HCT116 (cell line): ENCODE measurements at regions not wholly inside any gene's neighbourhood (a gene's known extent, or its start where the extent isn't known, plus 50 kb on each side); places are given as distances from the start of the nearest gene placed in this dataset.

ENCODE experiments used
- ATAC-seq: fragments of 200-7000 bp; cut with Tn5 transposase; 2 replicates; pipeline ENCODE4 v1.9.1; 2020; ENCODE audit warnings: mild to moderate bottlenecking, moderate library complexity
- BruUV-seq: library from RNA; stranded (reverse); fragments of 400-500 nt; replicated peaks from 2 replicates; lab custom pipeline; 2021; lab: Mats Ljungman, UMichigan
- CTCF ChIA-PET: fragments of 300-600 bp; sonication (Branson Sonifier 250); formaldehyde crosslinking; loops from one replicate; lab custom pipeline; 2021; ENCODE audit warnings: antibody characterized with exemption; lab: Charles Lee
- POLR2A ChIA-PET: fragments of 300-600, 350-600 bp; sonication (Branson Sonifier 250); formaldehyde crosslinking; loops from one replicate; lab custom pipeline; 2021; ENCODE audit warnings: antibody characterized with exemption; lab: Charles Lee
- RAD21 ChIA-PET, 2 experiments: fragments of 300-600 bp; sonication (Branson Sonifier 250); formaldehyde crosslinking; loops; one replicate each; lab custom pipeline; 2023; ENCODE audit warnings: low total read pairs in 2 of 2; ENCODE audit not compliant: uncharacterized antibody in 2 of 2, unreplicated experiment in 2 of 2, low non-redundant PET in 1 of 2; lab: Charles Lee
- DNase-seq: peaks from one replicate; pipeline ENCODE4 v3.0.0-alpha.2; 2010; ENCODE audit warnings: low read depth, low spot score
- H2AFZ ChIP-seq: fragments of 200-600 bp; shearing (Covaris generic), sonication (generic); 2 replicates; pipeline ENCODE4 v1.6.1; 2017; ENCODE audit warnings: low read depth, mixed run types, mixed read lengths, antibody characterized with exemption, low read length; ENCODE audit not compliant: poor library complexity, severe bottlenecking
- H3K27ac ChIP-seq: 2 replicates; pipeline ENCODE4 v1.5.1; 2012; ENCODE audit warnings: low read depth, low read length
- H3K27me3 ChIP-seq: fragments of 200-600 bp; sonication (generic); 2 replicates; pipeline ENCODE4 v1.6.1; 2016; ENCODE audit warnings: mixed run types, low read length, mixed read lengths; ENCODE audit not compliant: insufficient read depth
- H3K36me3 ChIP-seq, 2 experiments: fragments of 200-500 bp in 1 of 2; fragments of 200-600 bp in 1 of 2; sonication (Bioruptor generic) in 1 of 2; sonication (generic) in 1 of 2; 2 replicates each; pipeline versions ENCODE4 v1.5.1 to v1.6.1; 2014 to 2016; ENCODE audit warnings: low read length in 2 of 2, inconsistent platforms in 1 of 2, mixed read lengths in 1 of 2, mixed run types in 1 of 2; ENCODE audit not compliant: insufficient read depth in 2 of 2, control insufficient read depth in 1 of 2
- H3K4me1 ChIP-seq, 2 experiments: fragments of 200-600 bp in 1 of 2; sonication (generic) in 1 of 2; 2 replicates each; pipeline versions ENCODE4 v1.5.1 to v1.6.1; 2012 to 2017; ENCODE audit warnings: low read length in 2 of 2, inconsistent platforms in 1 of 2, mild to moderate bottlenecking in 1 of 2, mixed read lengths in 1 of 2, mixed run types in 1 of 2, moderate library complexity in 1 of 2; ENCODE audit not compliant: insufficient read depth in 2 of 2, control insufficient read depth in 1 of 2
- H3K4me2 ChIP-seq: fragments of 200-600 bp; sonication (generic); 2 replicates; pipeline ENCODE4 v1.6.1; 2017; ENCODE audit warnings: mixed run types, low read length, mixed read lengths
- H3K4me3 ChIP-seq, 2 experiments: fragments of 200-600 bp in 1 of 2; sonication (generic) in 1 of 2; replicated peaks in 1 of 2; 2 replicates each; pipeline ENCODE4 v1.5.1; 2011 to 2016; ENCODE audit warnings: low read length in 2 of 2, control low read depth in 1 of 2, low read depth in 1 of 2, mild to moderate bottlenecking in 1 of 2, mixed read lengths in 1 of 2, mixed run types in 1 of 2
- H3K79me2 ChIP-seq: fragments of 200-600 bp; sonication (generic); 2 replicates; pipeline ENCODE4 v1.6.1; 2017; ENCODE audit warnings: mild to moderate bottlenecking, mixed run types, low read length, moderate library complexity, mixed read lengths; ENCODE audit not compliant: insufficient read depth
- H3K9ac ChIP-seq: fragments of 200-600 bp; sonication (generic); 2 replicates; pipeline ENCODE4 v1.6.1; 2016; ENCODE audit warnings: low read length, mixed read lengths
- H3K9me2 ChIP-seq: fragments of 200-600 bp; sonication (generic), shearing (Covaris generic); 2 replicates; pipeline ENCODE4 v1.6.1; 2017; ENCODE audit warnings: mixed run types, mild to moderate bottlenecking, moderate library complexity; ENCODE audit not compliant: insufficient read depth
- H3K9me3 ChIP-seq, 2 experiments: fragments of 200-500 bp in 1 of 2; fragments of 200-600 bp in 1 of 2; sonication (Bioruptor generic) in 1 of 2; sonication (generic) in 1 of 2; 2 replicates each; pipeline ENCODE4 v1.6.1; 2014 to 2017; ENCODE audit warnings: low read length in 2 of 2, mixed read lengths in 2 of 2, inconsistent platforms in 1 of 2, low read depth in 1 of 2, mild to moderate bottlenecking in 1 of 2, mixed run types in 1 of 2, moderate library complexity in 1 of 2; ENCODE audit not compliant: control insufficient read depth in 1 of 2, insufficient read depth in 1 of 2
- H4K20me1 ChIP-seq: fragments of 200-600 bp; sonication (generic), shearing (Covaris generic); 2 replicates; pipeline ENCODE4 v1.6.1; 2017; ENCODE audit warnings: mixed run types, mild to moderate bottlenecking, moderate library complexity; ENCODE audit not compliant: insufficient read depth
- CBX3 ChIP-seq: IDR thresholded peaks from 2 replicates; pipeline ENCODE4 v1.6.1; 2012; ENCODE audit warnings: low read depth
- CEBPB ChIP-seq: IDR thresholded peaks from 2 replicates; pipeline ENCODE4 v1.6.1; 2012; ENCODE audit warnings: low read depth
- ELF1 ChIP-seq: IDR thresholded peaks from 2 replicates; pipeline ENCODE4 v1.6.1; 2012; ENCODE audit warnings: low read depth, borderline replicate concordance
- EZH2phosphoT487 ChIP-seq: fragments of 200-600 bp; IDR thresholded peaks from 2 replicates; pipeline ENCODE4 v1.6.1; 2018; ENCODE audit warnings: antibody characterized with exemption, borderline replicate concordance
- FOSL1 ChIP-seq: IDR thresholded peaks from 2 replicates; pipeline ENCODE4 v1.6.1; 2012; ENCODE audit warnings: low read depth
- JUND ChIP-seq: IDR thresholded peaks from 2 replicates; pipeline ENCODE4 v1.6.1; 2012
- POLR2A ChIP-seq: IDR thresholded peaks from 2 replicates; pipeline ENCODE4 v1.7.0; 2011; ENCODE audit warnings: borderline replicate concordance; ENCODE audit not compliant: insufficient read depth, insufficient read length; ENCODE audit errors: extremely low read depth
- POLR2AphosphoS5 ChIP-seq: IDR thresholded peaks from 2 replicates; pipeline ENCODE4 v1.6.1; 2011; ENCODE audit warnings: mild to moderate bottlenecking, low read depth, low read length, moderate library complexity
- RAD21 ChIP-seq: IDR thresholded peaks from 2 replicates; pipeline ENCODE4 v1.6.1; 2012; ENCODE audit warnings: low read depth, mild to moderate bottlenecking
- SIN3A ChIP-seq: IDR thresholded peaks from 2 replicates; pipeline ENCODE4 v1.6.1; 2012; ENCODE audit warnings: low read depth
- SP1 ChIP-seq: IDR thresholded peaks from 2 replicates; pipeline ENCODE4 v1.6.1; 2012; ENCODE audit warnings: low read depth
- TCF7L2 ChIP-seq: IDR thresholded peaks from 2 replicates; pipeline ENCODE4 v1.7.0; 2011; ENCODE audit warnings: borderline replicate concordance, inconsistent platforms; ENCODE audit not compliant: insufficient read depth, insufficient read length; ENCODE audit errors: extremely low read depth
- YY1 ChIP-seq: IDR thresholded peaks from 2 replicates; pipeline ENCODE4 v1.6.1; 2011; ENCODE audit warnings: low read length, low read depth, moderate library complexity, mild to moderate bottlenecking; ENCODE audit not compliant: insufficient replicate concordance; ENCODE audit errors: extremely low read depth
- ZFX ChIP-seq: fragments of 450-650 bp; IDR thresholded peaks from 2 replicates; pipeline ENCODE4 v1.6.1; 2017
- ZNF274 ChIP-seq: fragments of 200-500 bp; sonication (Bioruptor generic); IDR thresholded peaks from 2 replicates; pipeline ENCODE4 v1.6.1; 2014; ENCODE audit warnings: mild to moderate bottlenecking, low read depth, low read length, inconsistent platforms
- intact Hi-C: fragments of 100-400 bp; cut with micrococcal nuclease; formaldehyde crosslinking; loops from 2 replicates; pipeline ENCODE4 v1.10.0; 2022
- TF ChIP-seq, protein P1 (sequence below): IDR thresholded peaks from 2 replicates; pipeline ENCODE4 v1.6.1; 2012; ENCODE audit warnings: low read depth
- TF ChIP-seq, protein P2 (sequence below): IDR thresholded peaks from 2 replicates; pipeline ENCODE4 v1.6.1; 2012
- TF ChIP-seq, protein P3 (sequence below), 3 experiments: fragments of 200-600 bp in 1 of 3; sonication (generic) in 1 of 3; IDR thresholded peaks in 2 of 3; conservative IDR thresholded peaks in 1 of 3; 2 replicates each; pipeline ENCODE4 v1.5.1; 2012 to 2017; ENCODE audit warnings: low read depth in 2 of 3, low read length in 2 of 3, antibody characterized with exemption in 1 of 3, borderline replicate concordance in 1 of 3, control low read depth in 1 of 3, mild to moderate bottlenecking in 1 of 3, mixed read lengths in 1 of 3, mixed run types in 1 of 3, moderate library complexity in 1 of 3; ENCODE audit not compliant: insufficient read depth in 1 of 3

DNA sequence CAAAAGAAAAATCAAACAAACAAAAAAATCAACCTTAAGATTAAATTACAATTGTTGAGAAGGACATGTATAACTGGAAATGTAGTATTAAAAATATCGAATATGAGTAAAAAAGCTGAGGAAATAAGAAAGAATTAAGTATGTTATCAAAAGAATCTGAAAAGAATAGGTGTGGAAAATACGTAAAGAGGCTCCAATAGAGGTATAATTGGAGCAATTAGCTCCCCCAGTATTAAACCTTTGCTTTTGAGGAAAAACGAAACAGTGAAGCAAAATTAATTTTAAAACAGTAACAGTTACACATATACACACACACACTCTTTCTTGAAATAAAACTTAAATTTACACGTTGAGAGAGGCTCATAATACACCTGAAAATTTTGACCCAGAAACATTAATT is 578.7 kb upstream of the ADAMTS16 start:
- no peak overlapping the region for H3K9ac ChIP-seq
- H3K9me2 ChIP-seq: no peaks in the 10 kb centered on the region
- H3K4me2 ChIP-seq: no peak overlapping the region
- H3K36me3 ChIP-seq: no peaks in the 10 kb centered on the region
- DNase-seq (no peak), ATAC-seq (no peak)
- intact Hi-C loops: no loop called here
- H3K4me3 ChIP-seq: no peak overlapping the region
- ChIA-PET POLR2A (no interaction called here), CTCF (no interaction called here), RAD21 (no interaction called here)
- peaks cover 14 to 19% of the 10 kb centered on the region in 2 experiments; a peak in 3 of 4 replicates for H3K9me3 ChIP-seq
- BruUV-seq: no TSS peak
- H2AFZ ChIP-seq: no peak overlapping the region
- TF ChIP-seq YY1 (no peak), POLR2A (no peak), JUND (no peak), ZNF274 (no peak), CEBPB (no peak), SIN3A (no peak), RAD21 (no peak), ELF1 (no peak), FOSL1 (no peak), TCF7L2 (no peak), CBX3 (no peak), POLR2AphosphoS5 (no peak), ZFX (no peak), SP1 (no peak), EZH2phosphoT487 (no peak)
- TF ChIP-seq, protein P1, sequence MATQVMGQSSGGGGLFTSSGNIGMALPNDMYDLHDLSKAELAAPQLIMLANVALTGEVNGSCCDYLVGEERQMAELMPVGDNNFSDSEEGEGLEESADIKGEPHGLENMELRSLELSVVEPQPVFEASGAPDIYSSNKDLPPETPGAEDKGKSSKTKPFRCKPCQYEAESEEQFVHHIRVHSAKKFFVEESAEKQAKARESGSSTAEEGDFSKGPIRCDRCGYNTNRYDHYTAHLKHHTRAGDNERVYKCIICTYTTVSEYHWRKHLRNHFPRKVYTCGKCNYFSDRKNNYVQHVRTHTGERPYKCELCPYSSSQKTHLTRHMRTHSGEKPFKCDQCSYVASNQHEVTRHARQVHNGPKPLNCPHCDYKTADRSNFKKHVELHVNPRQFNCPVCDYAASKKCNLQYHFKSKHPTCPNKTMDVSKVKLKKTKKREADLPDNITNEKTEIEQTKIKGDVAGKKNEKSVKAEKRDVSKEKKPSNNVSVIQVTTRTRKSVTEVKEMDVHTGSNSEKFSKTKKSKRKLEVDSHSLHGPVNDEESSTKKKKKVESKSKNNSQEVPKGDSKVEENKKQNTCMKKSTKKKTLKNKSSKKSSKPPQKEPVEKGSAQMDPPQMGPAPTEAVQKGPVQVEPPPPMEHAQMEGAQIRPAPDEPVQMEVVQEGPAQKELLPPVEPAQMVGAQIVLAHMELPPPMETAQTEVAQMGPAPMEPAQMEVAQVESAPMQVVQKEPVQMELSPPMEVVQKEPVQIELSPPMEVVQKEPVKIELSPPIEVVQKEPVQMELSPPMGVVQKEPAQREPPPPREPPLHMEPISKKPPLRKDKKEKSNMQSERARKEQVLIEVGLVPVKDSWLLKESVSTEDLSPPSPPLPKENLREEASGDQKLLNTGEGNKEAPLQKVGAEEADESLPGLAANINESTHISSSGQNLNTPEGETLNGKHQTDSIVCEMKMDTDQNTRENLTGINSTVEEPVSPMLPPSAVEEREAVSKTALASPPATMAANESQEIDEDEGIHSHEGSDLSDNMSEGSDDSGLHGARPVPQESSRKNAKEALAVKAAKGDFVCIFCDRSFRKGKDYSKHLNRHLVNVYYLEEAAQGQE: no peak
- TF ChIP-seq, protein P2, sequence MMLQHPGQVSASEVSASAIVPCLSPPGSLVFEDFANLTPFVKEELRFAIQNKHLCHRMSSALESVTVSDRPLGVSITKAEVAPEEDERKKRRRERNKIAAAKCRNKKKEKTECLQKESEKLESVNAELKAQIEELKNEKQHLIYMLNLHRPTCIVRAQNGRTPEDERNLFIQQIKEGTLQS: no peak
- TF ChIP-seq, protein P3, sequence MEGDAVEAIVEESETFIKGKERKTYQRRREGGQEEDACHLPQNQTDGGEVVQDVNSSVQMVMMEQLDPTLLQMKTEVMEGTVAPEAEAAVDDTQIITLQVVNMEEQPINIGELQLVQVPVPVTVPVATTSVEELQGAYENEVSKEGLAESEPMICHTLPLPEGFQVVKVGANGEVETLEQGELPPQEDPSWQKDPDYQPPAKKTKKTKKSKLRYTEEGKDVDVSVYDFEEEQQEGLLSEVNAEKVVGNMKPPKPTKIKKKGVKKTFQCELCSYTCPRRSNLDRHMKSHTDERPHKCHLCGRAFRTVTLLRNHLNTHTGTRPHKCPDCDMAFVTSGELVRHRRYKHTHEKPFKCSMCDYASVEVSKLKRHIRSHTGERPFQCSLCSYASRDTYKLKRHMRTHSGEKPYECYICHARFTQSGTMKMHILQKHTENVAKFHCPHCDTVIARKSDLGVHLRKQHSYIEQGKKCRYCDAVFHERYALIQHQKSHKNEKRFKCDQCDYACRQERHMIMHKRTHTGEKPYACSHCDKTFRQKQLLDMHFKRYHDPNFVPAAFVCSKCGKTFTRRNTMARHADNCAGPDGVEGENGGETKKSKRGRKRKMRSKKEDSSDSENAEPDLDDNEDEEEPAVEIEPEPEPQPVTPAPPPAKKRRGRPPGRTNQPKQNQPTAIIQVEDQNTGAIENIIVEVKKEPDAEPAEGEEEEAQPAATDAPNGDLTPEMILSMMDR (IDR thresholded peaks at IDR 0.05 in 2 of 3, conservative IDR thresholded peaks at IDR 0.05 in 1 of 3; ENCODE audit: borderline replicate concordance in 1 of 3, insufficient read depth in 1 of 3, low read depth in 2 of 3, low read length in 2 of 3): no peak
- no peak overlapping the region for H3K27ac ChIP-seq
- no peaks in the 10 kb centered on the region for H4K20me1 ChIP-seq
- H3K79me2 ChIP-seq: no peaks in the 10 kb centered on the region
- H3K27me3 ChIP-seq: no peaks in the 10 kb centered on the region
- H3K4me1 ChIP-seq: no peaks in the 10 kb centered on the region
